ENCODE measurements at regions not wholly inside any gene's neighbourhood (a gene's known extent, or its start where the extent isn't known, plus 50 kb on each side); places are given as distances from the start of the nearest gene placed in this dataset.

- TF ChIP-seq, protein P1, sequence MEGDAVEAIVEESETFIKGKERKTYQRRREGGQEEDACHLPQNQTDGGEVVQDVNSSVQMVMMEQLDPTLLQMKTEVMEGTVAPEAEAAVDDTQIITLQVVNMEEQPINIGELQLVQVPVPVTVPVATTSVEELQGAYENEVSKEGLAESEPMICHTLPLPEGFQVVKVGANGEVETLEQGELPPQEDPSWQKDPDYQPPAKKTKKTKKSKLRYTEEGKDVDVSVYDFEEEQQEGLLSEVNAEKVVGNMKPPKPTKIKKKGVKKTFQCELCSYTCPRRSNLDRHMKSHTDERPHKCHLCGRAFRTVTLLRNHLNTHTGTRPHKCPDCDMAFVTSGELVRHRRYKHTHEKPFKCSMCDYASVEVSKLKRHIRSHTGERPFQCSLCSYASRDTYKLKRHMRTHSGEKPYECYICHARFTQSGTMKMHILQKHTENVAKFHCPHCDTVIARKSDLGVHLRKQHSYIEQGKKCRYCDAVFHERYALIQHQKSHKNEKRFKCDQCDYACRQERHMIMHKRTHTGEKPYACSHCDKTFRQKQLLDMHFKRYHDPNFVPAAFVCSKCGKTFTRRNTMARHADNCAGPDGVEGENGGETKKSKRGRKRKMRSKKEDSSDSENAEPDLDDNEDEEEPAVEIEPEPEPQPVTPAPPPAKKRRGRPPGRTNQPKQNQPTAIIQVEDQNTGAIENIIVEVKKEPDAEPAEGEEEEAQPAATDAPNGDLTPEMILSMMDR (IDR thresholded peaks at IDR 0.05) = no peak
- TF ChIP-seq ZFX (IDR thresholded peaks at IDR 0.05; ENCODE audit: borderline replicate concordance) = no peak
These were observed 228.0 kb downstream of the AASDHPPT start for GRCh38 chr11:106305458-106305857.

Data from 22Rv1 (cell line).